HK-2 (cell line): ENCODE measurements at regions not wholly inside any gene's neighbourhood (a gene's known extent, or its start where the extent isn't known, plus 50 kb on each side); places are given as distances from the start of the nearest gene placed in this dataset.
"Not testable (repeated sequence)": the region's sequence is repeated elsewhere in the genome, so short reads cannot be mapped to it uniquely, and the experiment has no call there.

ENCODE experiments used
- DNase-seq: peaks from one replicate; pipeline ENCODE4 v3.0.0-alpha.2; 2018; ENCODE audit not compliant: unreplicated experiment

GRCh38 chr14:98906123-98906995 is 365.6 kb downstream of the BCL11B start:
- no peak for DNase-seq

- DNase-seq: no peak
Measured at GRCh38 chr14:98907271-98907670, 364.7 kb downstream of the BCL11B start.

- DNase-seq: no peak
Measured at GRCh38 chr14:98908050-98908449, 363.9 kb downstream of the BCL11B start.

GRCh38 chr14:98909251-98909944 is 362.6 kb downstream of the BCL11B start:
- DNase-seq: peak; percentile 61

GRCh38 chr14:98910061-98910460 is 361.9 kb downstream of the BCL11B start:
- no peak for DNase-seq

- no peak for DNase-seq
Measured at GRCh38 chr14:98912655-98913054, 359.3 kb downstream of the BCL11B start.

- no peak for DNase-seq
Measured at GRCh38 chr14:98913967-98914650, 357.9 kb downstream of the BCL11B start.

GRCh38 chr14:98914942-98915341 is 357.1 kb downstream of the BCL11B start:
- no peak for DNase-seq

GRCh38 chr14:98915625-98916024 is 356.4 kb downstream of the BCL11B start:
- DNase-seq: no peak

- DNase-seq: no peak
Measured at GRCh38 chr14:98916036-98916435, 356.0 kb downstream of the BCL11B start.

GRCh38 chr14:98916476-98916875 is 355.5 kb downstream of the BCL11B start:
- DNase-seq: no peak

- DNase-seq: no peak
Measured at GRCh38 chr14:98919434-98919833, 352.6 kb downstream of the BCL11B start.

- not testable (repeated sequence) for DNase-seq
Measured at GRCh38 chr14:98921306-98921705, 350.7 kb downstream of the BCL11B start.

- no peak for DNase-seq
Measured at GRCh38 chr14:98923596-98923995, 348.4 kb downstream of the BCL11B start.

- no peak for DNase-seq
Measured at GRCh38 chr14:98924046-98924445, 348.0 kb downstream of the BCL11B start.

- DNase-seq: no peak
Measured at GRCh38 chr14:98925354-98926040, 346.5 kb downstream of the BCL11B start.

- DNase-seq: no peak
Measured at GRCh38 chr14:98926146-98926545, 345.9 kb downstream of the BCL11B start.

- no peak for DNase-seq
Measured at GRCh38 chr14:98926801-98927200, 345.2 kb downstream of the BCL11B start.

GRCh38 chr14:98927986-98928385 is 344.0 kb downstream of the BCL11B start:
- no peak for DNase-seq

GRCh38 chr14:98928418-98928817 is 343.6 kb downstream of the BCL11B start:
- DNase-seq: no peak

GRCh38 chr14:98931126-98931525 is 340.9 kb downstream of the BCL11B start:
- DNase-seq: no peak

- no peak for DNase-seq
Measured at GRCh38 chr14:98931911-98932310, 340.1 kb downstream of the BCL11B start.
